GM12874 (cell line): ENCODE measurements at regions not wholly inside any gene's neighbourhood (a gene's known extent, or its start where the extent isn't known, plus 50 kb on each side); places are given as distances from the start of the nearest gene placed in this dataset.

Experiments used
- TF ChIP-seq, protein P1 (sequence below): IDR thresholded peaks from 2 replicates; pipeline ENCODE4 v1.5.1; 2011; ENCODE audit warnings: low read depth, mild to moderate bottlenecking, control low read depth, low read length, moderate library complexity; ENCODE audit not compliant: insufficient read depth

DNA sequence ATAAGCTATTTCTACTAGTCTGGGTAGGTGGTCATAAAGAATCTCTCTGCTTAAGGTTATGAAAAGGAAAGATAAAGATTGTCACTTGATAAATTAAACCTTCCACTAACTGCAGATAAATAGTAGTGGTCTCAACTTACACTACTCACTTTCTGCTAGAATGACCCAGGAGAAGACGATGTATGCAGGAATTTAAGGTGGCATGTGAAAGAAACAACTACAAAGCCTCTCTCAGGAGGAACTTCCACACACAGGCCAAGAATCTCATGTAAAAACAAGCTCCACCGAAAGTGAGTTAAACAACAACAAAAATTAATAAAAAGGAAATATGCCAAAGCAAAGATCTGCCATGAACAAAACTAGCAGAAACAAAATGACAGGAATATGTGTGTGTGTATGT, 165.4 kb downstream of the CDC14C start:
- TF ChIP-seq, protein P1, sequence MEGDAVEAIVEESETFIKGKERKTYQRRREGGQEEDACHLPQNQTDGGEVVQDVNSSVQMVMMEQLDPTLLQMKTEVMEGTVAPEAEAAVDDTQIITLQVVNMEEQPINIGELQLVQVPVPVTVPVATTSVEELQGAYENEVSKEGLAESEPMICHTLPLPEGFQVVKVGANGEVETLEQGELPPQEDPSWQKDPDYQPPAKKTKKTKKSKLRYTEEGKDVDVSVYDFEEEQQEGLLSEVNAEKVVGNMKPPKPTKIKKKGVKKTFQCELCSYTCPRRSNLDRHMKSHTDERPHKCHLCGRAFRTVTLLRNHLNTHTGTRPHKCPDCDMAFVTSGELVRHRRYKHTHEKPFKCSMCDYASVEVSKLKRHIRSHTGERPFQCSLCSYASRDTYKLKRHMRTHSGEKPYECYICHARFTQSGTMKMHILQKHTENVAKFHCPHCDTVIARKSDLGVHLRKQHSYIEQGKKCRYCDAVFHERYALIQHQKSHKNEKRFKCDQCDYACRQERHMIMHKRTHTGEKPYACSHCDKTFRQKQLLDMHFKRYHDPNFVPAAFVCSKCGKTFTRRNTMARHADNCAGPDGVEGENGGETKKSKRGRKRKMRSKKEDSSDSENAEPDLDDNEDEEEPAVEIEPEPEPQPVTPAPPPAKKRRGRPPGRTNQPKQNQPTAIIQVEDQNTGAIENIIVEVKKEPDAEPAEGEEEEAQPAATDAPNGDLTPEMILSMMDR: no peak

DNA sequence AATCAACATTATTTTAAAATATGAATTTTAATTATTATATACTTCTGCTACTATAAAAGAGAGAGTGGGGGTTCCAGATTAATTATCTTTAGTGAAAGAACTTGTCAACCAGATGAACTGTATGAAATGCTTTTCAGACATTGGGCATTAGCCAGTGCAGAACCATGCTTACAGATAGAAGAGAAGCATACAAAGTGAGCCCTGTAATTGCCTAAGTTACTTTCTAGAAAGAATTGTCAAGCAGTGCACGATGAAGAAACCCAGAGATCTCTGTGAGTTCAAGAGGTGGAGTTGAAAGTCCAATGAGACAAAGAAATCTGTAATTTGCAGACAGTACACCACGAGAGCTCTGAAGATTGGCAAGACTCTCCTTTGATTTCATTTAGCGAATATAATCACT, 166.7 kb downstream of the CDC14C start:
- TF ChIP-seq, protein P1: no peak

DNA sequence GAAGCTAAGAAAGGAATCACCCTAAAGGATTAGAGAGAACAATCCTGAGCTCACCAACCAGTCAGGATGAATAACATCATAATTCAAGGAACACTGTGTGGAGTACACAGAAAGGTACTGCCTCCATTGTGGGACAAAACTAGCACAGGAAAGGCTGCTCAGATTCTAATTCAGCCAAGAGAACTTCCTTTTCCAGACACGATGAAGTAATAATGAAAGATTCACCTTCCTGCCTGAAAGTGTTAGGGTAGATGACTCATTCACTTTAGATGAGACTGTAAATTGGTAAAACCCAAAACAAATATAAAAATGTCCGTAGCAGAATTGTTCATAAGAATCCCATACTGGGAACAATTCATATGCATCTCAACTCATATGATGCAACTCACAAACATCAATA, 167.2 kb downstream of the CDC14C start:
- TF ChIP-seq, protein P1: no peak

DNA sequence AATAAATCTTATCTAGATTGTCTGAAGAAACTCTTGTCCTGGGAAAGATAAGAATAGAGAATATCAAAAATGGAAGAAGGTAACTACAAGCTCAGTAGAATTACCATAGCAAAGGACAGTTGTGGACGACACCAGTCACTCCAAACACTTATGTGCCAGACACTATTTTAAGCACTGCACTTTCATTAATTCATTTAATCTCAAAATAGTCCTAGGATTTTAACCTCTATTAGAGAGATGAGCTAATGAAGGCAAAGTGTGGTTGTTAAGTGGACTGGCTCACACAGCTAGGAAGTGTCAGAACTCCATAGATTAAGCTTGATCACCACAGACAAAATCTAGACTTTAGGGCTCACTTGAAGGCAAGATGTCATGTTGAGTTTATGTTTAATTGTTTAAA, 168.9 kb downstream of the CDC14C start:
- TF ChIP-seq, protein P1: no peak

DNA sequence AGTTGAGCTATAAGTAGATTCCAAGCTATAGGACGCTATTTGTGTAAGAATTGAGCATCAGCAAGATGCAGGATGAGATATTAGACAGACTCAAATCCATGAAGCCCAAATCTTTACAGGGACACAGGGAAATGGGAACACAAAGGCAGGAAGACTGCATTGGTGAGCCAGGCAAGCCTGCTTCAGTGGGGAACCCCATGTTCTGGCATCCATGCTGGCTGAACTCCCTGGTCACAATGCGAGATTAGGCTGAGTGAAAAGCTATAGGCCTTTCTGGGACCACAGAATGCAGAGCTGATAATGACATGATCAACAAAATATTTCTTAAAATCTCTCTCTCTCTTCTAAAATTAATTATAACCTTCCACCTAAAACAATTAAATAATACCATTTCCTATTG, 170.5 kb downstream of the CDC14C start:
- TF ChIP-seq, protein P1: no peak

- TF ChIP-seq, protein P1: no peak
Observed at GRCh38 chr7:49099587-49100326, 175.4 kb downstream of the CDC14C start.

- TF ChIP-seq, protein P1: no peak
Observed at GRCh38 chr7:49102411-49102810, 178.1 kb downstream of the CDC14C start.
